ENCODE measurements at regions not wholly inside any gene's neighbourhood (a gene's known extent, or its start where the extent isn't known, plus 50 kb on each side); places are given as distances from the start of the nearest gene placed in this dataset.

DNA sequence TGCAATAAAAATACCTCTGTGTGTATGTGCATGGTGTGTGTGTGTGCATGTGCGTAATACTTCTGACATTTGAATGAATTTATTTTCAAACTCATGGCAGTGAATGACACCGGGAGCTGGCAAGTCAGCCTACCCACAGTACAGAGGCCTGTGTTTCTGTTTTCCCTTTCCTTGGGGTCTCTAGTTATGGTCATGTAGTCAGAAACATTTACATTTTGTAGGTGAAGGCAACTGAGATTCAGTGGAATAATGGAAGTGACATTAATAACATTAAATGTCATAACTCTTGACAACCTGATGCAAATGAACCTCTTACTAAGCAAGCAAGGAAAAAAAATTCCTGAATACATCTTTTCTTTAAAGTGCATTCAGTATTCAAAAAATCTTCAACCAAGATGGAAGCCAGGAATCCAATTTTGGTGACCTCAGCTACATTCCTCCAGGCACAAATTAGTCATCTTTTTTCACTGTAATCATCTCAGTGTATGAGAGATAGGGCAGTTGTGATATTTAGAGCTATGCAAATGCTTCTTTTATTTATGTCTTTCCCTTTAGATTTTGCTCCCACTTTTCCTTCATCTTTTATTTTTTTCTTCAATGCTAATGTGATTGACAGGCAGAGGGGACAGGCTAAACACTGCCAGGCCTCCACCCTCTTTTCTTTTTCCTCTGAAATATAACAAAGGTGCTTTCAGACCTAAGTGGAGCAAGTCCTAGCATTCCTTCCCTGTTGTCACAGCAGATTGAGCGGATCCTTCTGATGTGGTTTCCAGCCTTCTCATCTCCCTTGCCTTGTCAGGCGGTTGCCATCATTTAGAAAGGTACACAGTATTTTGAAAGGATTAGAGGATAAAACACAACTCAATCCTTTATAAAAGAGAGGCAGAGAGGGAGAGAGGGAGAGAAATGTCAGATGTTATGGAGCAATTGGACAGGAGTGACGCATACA, 569.8 kb upstream of the ADAMTS16 start:
- Mint-ChIP-seq H3K36me3 (ENCODE audit: low read depth) (peaks cover 4% of the 10 kb centered on the region; the same call in 1 of the 2 replicates), H3K4me1 (ENCODE audit: low read depth) (no peaks in the 10 kb centered on the region), H3K4me3 (no peak overlapping the region), H3K9me3 (peaks cover 69% of the 10 kb centered on the region), H3K27ac (no peak overlapping the region), H3K27me3 (ENCODE audit: insufficient read depth) (no peaks in the 10 kb centered on the region)
- no peak for DNase-seq
- TF ChIP-seq, protein P1, sequence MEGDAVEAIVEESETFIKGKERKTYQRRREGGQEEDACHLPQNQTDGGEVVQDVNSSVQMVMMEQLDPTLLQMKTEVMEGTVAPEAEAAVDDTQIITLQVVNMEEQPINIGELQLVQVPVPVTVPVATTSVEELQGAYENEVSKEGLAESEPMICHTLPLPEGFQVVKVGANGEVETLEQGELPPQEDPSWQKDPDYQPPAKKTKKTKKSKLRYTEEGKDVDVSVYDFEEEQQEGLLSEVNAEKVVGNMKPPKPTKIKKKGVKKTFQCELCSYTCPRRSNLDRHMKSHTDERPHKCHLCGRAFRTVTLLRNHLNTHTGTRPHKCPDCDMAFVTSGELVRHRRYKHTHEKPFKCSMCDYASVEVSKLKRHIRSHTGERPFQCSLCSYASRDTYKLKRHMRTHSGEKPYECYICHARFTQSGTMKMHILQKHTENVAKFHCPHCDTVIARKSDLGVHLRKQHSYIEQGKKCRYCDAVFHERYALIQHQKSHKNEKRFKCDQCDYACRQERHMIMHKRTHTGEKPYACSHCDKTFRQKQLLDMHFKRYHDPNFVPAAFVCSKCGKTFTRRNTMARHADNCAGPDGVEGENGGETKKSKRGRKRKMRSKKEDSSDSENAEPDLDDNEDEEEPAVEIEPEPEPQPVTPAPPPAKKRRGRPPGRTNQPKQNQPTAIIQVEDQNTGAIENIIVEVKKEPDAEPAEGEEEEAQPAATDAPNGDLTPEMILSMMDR (IDR thresholded peaks at IDR 0.05) = no peak

DNA sequence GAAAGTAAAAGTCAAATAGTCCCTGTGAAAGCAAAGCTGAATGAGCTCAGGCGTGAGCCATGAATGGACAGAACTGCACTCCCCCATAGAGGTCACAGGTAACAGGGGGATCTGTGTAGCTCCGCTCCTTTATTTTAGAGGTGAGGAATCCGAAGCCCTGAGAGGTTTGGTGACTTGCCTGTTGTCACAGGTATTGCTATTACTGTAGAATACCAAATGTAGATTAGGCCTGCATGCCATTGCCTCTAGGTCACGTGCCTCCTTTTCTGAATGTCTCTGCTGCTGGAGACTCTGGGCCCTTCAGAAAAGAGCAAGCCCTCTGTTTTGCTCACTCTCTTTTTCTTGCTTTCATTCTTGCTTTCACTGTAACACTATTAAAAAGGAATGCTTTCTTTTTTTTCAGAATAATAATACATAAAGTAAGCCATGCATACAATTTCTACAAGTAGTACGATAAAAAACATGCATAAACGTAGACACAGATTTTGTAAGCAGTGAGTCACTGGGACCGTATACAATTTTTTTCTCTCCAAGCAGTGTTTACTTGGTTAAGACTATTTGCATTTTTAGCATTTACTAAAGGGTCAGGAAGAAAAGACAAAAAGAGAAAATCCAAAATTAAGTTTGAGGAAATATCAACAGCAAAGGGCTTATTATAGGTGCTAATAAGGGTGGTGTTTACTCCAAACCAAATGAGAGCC, 568.7 kb upstream of the ADAMTS16 start:
- TF ChIP-seq, protein P1 (IDR thresholded peaks at IDR 0.05) = no peak
- Mint-ChIP-seq H3K4me3 (no peak overlapping the region), H3K9me3 (peaks cover 76% of the 10 kb centered on the region), H3K36me3 (ENCODE audit: low read depth) (peaks cover 4% of the 10 kb centered on the region; the same call in 1 of the 2 replicates), H3K4me1 (ENCODE audit: low read depth) (no peaks in the 10 kb centered on the region), H3K27ac (no peak overlapping the region), H3K27me3 (ENCODE audit: insufficient read depth) (no peaks in the 10 kb centered on the region)
- DNase-seq = no peak

DNA sequence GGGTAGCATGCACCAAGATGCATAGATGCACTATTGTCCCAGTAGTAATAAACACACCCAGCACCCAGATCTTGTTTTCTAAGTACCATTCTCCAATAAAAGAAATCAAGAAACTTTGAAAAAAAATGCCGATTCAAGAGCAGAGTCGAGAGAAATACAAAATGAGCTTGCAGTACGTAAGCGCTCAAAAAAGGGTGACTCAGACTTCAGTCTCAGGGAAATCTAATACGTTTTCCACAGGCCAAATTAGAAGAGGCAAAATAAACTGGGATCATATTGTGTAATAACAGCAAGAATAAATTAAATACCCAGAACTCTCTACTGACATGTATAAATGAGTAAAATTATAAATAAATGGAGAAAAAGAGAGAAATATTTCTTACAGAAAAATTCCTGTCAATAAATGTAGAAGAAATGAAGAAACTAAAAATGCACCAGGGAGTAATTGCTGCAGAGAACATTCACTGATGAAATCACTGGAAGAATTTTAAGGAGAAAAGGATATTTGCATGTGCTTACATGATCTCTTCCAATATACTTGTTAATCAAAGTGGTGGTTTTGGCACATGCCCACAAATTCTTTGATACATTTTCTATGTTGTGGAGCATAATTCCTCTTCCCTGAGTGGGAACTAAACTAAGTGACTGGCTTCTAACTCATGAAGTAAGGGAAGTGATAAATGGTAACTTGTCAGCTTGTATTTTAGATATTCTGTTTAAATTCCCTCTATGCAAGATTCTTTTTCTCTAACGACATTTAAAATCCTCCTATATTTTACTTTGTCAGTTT, 567.6 kb upstream of the ADAMTS16 start:
- Mint-ChIP-seq H3K27ac (no peak overlapping the region), H3K4me3 (no peak overlapping the region), H3K4me1 (ENCODE audit: low read depth) (no peaks in the 10 kb centered on the region), H3K27me3 (ENCODE audit: insufficient read depth) (no peaks in the 10 kb centered on the region), H3K9me3 (peaks cover 77% of the 10 kb centered on the region), H3K36me3 (ENCODE audit: low read depth) (peaks cover 4% of the 10 kb centered on the region; the same call in 1 of the 2 replicates)
- TF ChIP-seq, protein P1 (IDR thresholded peaks at IDR 0.05) = no peak
- DNase-seq = no peak

DNA sequence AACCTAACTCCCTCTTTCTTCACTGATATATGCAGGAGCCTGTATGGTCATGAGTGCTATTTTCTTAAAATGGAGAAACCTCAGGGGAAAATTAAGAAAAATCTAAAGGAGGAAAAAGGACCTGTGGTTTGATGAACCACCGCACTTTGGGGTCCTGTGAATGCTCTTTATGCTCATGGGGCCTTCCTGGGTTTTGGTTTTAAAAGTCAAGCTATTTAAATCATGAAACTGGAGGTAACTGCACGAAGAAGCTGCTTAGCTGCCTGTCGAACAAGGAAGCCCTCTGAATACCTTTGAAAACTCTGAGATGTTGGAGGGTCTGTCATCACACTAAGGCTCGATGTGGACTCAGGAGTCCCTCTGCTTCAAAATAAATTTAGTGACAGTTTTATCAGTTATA, 564.5 kb upstream of the ADAMTS16 start:
- DNase-seq = no peak
- Mint-ChIP-seq H3K9me3 (peaks cover 63% of the 10 kb centered on the region), H3K27me3 (ENCODE audit: insufficient read depth) (no peaks in the 10 kb centered on the region), H3K4me1 (ENCODE audit: low read depth) (no peaks in the 10 kb centered on the region), H3K27ac (no peak overlapping the region), H3K36me3 (ENCODE audit: low read depth) (peaks cover 6% of the 10 kb centered on the region), H3K4me3 (no peak overlapping the region)
- TF ChIP-seq, protein P1 (IDR thresholded peaks at IDR 0.05) = no peak

DNA sequence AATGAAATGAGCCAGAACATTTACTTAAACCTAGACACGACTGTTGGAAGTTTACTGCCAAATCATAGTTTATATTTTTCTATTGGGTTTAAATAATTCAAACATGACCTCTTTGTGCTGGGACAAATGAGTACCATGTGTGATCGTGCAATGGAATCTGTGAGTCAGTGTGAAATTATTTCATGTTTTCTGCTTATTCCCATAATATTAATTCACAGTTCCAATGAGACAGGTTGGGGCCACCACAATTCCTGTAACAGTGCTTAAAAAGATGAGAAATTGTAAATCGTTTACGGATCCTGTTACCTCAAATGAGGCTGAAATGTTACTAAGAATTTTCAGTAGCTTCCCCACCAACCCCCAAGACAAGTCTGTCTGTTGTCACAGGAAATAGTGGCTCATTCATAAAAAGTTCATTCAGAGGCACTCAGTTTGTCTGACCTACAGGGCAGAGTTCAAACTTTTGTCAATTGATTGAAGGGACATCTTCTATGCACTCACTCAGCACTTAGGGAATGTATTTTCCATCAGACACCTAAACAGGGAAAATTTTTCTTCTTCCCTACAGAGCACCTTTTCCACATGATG, 563.9 kb upstream of the ADAMTS16 start:
- Mint-ChIP-seq H3K27me3 (ENCODE audit: insufficient read depth) (no peaks in the 10 kb centered on the region), H3K36me3 (ENCODE audit: low read depth) (peaks cover 12% of the 10 kb centered on the region), H3K4me3 (no peak overlapping the region), H3K9me3 (peaks cover 63% of the 10 kb centered on the region), H3K27ac (no peak overlapping the region), H3K4me1 (ENCODE audit: low read depth) (no peaks in the 10 kb centered on the region)
- TF ChIP-seq, protein P1 (IDR thresholded peaks at IDR 0.05) = no peak
- DNase-seq = no peak
